ENCODE measurements at regions not wholly inside any gene's neighbourhood (a gene's known extent, or its start where the extent isn't known, plus 50 kb on each side); places are given as distances from the start of the nearest gene placed in this dataset.

DNA sequence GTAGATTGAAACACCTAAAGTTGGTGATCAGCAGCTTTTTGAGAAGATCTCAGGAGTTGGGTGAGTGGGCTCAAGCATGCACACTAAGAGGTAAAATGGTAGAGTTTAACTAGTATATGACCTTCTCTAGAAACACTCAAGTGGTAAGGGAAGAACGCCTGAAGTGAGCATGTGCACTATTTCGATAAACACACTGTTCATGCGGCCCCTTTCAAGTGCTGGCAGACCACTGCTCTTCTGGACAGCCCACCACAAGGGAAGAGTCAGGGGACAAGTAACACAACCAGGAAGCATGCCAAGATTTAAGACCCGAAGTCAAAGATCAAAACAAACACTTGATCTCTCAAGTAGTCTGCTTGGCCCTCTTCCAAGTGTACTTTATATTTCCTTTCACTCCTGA is 519.5 kb upstream of the ZWINT start:
- no peak for ATAC-seq

DNA sequence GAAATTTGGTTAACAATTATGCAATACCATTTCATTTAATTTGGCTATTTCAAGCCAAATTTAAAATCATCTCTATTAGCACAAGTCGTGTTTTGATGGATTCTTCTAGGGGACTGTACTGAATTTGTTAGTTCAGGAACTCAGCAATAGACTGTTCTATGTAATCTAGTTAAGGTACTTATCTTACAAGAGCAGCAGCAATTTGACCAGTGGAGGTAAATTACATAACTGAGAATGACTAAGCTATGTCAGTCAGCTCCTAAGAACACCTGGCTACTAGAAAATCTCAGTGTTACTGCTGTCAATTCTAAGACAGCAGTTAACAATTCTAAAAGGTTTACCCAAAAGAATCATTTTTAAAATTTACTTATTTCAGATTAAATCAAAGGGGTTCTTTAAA is 513.9 kb upstream of the ZWINT start:
- ATAC-seq: no peak
- Mint-ChIP-seq H3K9me3 (peaks cover 12 to 13% of the 10 kb centered on the region in 2 donors), H3K27ac (no peak overlapping the region), H3K36me3 (no peaks in the 10 kb centered on the region)
- no peak for DNase-seq (ENCODE audit: low spot score in 2 of 2)

More for the DNA sequence above, 519.5 kb upstream of the ZWINT start:
- DNase-seq (ENCODE audit: low spot score in 2 of 2): no peak
- Mint-ChIP-seq H3K27ac (no peak overlapping the region), H3K36me3 (no peaks in the 10 kb centered on the region), H3K9me3 (peaks cover 8% of the 10 kb centered on the region in 2 donors)

DNA sequence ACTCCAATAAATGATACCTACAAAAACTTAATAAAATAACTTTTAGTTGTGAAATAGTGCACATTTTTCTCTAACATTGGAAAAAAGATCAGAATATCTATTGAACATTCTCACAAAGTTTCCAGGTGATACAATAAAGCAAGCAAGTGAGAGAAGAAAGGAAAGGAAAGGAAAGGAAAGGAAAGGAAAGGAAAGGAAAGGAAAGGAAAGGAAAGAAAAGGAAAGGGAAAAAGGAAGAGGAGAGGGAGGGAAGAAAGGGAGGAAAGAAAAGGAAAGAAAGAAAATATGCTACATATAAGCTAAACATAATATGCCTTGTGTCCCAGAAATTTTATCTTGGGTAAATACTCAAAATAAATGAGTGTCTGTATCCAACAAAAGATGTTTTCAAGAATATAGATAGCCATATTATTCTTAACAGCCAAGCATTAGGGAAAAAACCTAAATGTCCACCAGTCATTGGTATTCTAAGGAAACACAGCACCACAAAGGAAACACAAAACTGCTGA is 510.2 kb upstream of the ZWINT start:
- no peak overlapping the region for H3K27ac Mint-ChIP-seq
- no peaks in the 10 kb centered on the region for H3K36me3 Mint-ChIP-seq
- no peak for ATAC-seq
- DNase-seq (ENCODE audit: low spot score in 2 of 2): no peak
- H3K9me3 Mint-ChIP-seq: peaks cover 10 to 20% of the 10 kb centered on the region in 2 donors

DNA sequence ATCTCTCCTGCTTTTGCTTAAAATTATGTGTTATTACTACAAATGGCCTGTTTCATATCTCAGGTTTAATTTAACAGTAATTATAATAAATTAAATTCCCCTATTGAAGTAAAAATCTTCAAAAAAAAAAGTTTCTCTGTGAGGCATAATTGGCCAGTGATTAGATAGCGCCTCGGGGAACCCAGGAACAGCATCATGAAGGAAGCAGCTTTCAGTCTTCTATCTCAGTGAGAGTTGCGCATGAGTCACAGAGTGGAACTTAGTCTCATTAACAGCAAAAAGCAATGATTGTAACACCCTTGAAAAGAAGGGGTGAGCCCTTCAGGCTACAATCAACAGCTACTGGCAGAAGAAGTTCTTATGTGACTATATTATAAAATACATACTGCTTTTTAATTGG is 506.2 kb upstream of the ZWINT start:
- Mint-ChIP-seq H3K27ac (no peak overlapping the region), H3K9me3 (peaks cover 12 to 18% of the 10 kb centered on the region in 2 donors), H3K36me3 (no peaks in the 10 kb centered on the region)
- ATAC-seq (no peak), DNase-seq (ENCODE audit: low spot score in 2 of 2) (no peak)

DNA sequence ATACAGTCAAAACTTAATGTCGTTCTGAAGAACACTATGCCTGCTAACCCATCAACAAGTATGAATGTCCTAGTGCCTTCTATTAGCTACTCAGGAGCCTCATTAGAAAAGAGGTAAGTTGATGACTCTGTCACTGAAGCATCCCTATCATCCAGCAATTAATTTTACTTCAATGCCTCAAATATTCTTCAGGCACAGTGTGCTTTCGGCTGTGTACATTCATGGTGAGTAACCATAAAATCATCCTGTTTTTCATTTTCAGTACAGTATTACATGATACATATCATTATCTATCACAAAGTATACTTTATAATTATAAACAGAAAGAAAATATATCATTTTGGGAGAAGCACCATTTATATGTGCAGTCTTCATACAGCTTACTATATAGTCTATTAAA is 495.5 kb upstream of the ZWINT start:
- DNase-seq (ENCODE audit: low spot score in 2 of 2) (no peak), ATAC-seq (no peak)
- Mint-ChIP-seq H3K9me3 (peaks cover 0 to 10% of the 10 kb centered on the region in 2 donors), H3K36me3 (no peaks in the 10 kb centered on the region), H3K27ac (no peak overlapping the region)

DNA sequence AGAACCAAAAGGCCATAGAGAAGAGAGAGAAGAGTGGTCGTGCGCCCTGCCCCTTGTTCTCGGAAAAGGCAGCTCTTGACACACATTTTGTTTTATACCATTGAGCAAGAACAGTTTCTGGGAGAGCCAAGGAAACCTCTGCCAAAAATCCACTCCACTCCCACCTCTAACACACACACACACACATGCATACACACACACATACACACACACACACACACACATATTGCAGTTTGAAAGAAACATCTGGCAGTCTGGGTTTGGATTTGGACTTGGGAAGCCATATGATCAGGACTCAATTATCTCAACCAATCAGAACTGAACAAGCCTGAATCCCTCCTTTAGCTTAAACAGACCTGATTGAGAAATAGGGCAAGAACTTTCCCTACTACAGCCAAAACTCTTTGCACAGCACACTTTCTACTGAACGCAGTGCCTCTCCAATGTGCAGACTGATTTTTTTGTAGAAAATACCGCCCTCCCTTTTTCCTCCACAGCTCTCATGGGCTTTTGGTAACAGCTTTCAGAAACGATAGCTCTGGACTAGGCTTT is 484.0 kb upstream of the ZWINT start:
- H3K27ac Mint-ChIP-seq: no peak overlapping the region
- no peak for DNase-seq (ENCODE audit: low spot score in 2 of 2)
- peaks cover 0 to 16% of the 10 kb centered on the region in 2 donors for H3K9me3 Mint-ChIP-seq
- no peaks in the 10 kb centered on the region for H3K36me3 Mint-ChIP-seq
- no peak for ATAC-seq

DNA sequence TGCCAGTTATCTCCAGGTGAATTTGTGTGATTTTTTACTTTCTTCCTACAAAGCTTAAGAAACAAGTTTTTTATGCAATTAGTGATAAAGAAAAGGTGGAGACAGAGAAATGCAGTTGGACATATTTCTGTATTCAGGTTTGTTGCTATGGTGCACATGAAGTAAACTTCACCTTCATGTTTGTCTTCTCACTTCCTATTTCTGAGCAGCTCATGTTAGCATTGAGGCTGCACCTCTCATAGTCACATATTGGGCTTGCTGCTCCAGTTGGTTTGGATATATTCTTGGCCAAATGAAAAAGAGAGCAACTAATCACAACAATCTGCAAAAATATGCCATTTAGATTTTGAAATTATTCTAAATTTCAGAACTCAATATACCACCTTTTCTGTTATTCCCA is 475.6 kb upstream of the ZWINT start:
- no peaks in the 10 kb centered on the region for H3K36me3 Mint-ChIP-seq
- H3K27ac Mint-ChIP-seq: no peak overlapping the region
- peaks cover 6 to 12% of the 10 kb centered on the region in 2 donors for H3K9me3 Mint-ChIP-seq
- DNase-seq (ENCODE audit: low spot score in 2 of 2) (no peak), ATAC-seq (no peak)

DNA sequence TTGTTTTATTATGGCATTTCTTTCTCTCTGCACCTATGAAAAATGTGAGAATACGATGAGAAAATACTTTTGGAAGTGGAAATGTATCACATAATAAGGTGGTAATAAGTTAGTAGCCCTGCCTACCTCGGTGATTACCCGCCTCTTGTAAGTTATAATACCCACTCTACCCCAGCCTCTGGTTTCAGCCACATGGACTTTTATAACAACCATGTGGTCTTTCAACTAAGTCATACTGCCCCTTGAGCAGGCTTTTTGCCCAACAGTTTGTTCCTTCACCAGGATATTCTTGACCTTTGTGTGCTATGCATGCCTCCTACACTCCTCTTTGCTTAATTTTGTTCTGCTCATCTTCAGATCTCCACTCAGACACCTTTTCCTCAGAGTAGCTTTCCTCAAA is 470.6 kb upstream of the ZWINT start:
- Mint-ChIP-seq H3K27ac (no peak overlapping the region), H3K36me3 (peaks cover 0 to under 1% of the 10 kb centered on the region in 2 donors), H3K9me3 (peaks cover 5 to 11% of the 10 kb centered on the region in 2 donors)
- DNase-seq (ENCODE audit: low spot score in 2 of 2) (no peak), ATAC-seq (no peak)

DNA sequence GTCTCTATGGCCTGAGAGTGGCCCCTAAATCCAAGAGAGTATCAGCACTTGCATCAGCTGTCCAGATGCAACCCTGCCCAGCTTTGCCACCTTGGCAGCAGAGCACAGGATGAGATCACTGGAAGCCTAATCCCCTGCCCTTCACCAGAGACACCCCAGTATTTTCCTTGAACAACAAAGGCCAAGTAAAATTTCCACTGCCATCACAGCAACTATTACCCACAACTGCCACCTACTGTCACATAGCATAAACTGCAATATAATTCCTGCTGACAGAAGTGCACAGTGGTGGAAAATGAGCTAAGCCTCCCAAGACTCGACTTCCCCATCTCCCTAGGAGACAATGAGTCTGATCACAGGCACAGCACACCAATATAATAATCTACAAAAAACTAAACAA is 462.8 kb upstream of the ZWINT start:
- no peak for ATAC-seq
- no peak for DNase-seq (ENCODE audit: low spot score in 2 of 2)
- Mint-ChIP-seq H3K36me3 (peaks cover 0 to 17% of the 10 kb centered on the region in 2 donors), H3K9me3 (peaks cover 0 to 24% of the 10 kb centered on the region in 2 donors), H3K27ac (no peak overlapping the region)

DNA sequence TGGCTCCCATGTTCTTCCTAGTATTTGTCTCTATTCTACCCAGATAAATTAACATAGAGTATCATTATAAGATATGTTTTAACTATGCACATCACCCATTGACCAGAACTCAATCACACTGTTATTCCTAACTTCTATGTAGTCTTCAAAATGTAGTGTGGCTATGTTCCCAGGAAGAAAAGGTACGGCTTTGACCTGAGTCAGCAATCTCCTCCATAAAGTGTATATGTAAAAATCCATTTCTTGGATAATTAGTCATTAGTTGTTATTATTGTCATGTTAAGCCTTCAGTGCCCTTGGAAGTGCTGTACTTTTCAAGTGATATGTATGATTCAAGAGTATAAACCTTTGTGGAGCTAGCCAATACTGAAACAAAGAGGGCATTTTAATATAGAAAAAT is 444.0 kb upstream of the ZWINT start:
- Mint-ChIP-seq H3K36me3 (no peaks in the 10 kb centered on the region), H3K9me3 (peaks cover 14 to 16% of the 10 kb centered on the region in 2 donors), H3K27ac (no peak overlapping the region)
- DNase-seq (ENCODE audit: low spot score in 2 of 2) (no peak), ATAC-seq (no peak)

DNA sequence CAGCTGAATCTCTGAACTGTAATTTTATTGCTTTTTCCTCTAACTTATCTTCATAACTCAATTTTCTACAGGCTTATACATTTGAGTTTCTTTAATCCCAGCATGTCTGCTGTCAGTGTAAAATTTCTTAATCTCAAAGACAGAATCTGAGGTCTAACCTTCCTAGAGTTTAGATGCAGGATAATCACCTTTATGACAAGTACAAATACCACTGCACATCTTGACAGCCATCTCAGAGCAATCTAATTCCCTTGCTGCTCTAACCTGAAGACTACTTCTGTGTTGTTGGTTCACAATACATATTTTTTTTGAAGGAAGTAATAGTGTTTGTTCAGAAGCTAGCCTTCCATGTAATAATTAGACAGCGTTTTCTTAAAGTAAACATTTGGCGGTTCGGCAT is 424.2 kb upstream of the ZWINT start:
- Mint-ChIP-seq H3K27ac (no peak overlapping the region), H3K9me3 (peaks cover 10 to 18% of the 10 kb centered on the region in 2 donors), H3K36me3 (no peaks in the 10 kb centered on the region)
- DNase-seq (ENCODE audit: low spot score in 2 of 2): no peak
- no peak for ATAC-seq

DNA sequence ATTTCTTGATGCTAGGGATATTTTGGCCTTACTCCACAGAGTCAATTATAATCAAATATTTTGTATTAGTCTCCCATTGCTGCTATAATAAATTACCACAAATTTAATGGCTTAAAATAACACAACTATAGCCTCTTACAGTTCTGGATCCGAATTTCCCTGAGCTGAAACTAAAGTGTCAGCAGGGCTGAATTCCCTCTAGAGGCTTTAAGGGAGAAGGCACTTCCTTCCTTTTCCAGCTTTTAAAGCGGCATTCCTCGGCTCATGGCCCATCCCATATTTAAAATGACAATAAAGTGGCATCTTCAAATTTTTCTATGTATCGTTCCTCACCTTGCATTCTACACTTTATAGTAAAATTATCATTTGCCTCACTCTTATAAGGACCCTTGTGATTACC is 421.4 kb upstream of the ZWINT start:
- DNase-seq (ENCODE audit: low spot score in 2 of 2): no peak
- H3K9me3 Mint-ChIP-seq: peaks cover 15 to 23% of the 10 kb centered on the region in 2 donors
- no peak for ATAC-seq
- H3K27ac Mint-ChIP-seq: no peak overlapping the region
- no peaks in the 10 kb centered on the region for H3K36me3 Mint-ChIP-seq

DNA sequence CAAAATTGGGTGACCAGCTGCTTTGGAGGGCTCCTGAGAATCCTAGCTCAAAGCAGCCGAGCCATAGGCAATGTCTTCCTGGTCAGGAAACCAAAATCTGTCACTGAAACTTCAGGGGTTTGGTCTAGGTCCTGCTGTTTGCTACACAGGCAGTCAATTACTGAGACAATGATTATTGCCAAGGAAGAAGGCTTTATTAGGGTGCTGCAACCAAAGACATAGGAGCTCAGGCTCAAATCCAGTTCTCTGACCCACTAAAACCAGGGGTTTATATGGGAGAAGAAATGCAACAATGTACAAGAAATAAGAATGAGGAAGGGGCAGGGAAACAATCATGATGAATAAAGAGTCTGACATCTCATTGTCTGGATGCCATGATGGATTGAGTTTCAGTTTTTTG is 410.3 kb upstream of the ZWINT start:
- DNase-seq (ENCODE audit: low spot score in 2 of 2): no peak

DNA sequence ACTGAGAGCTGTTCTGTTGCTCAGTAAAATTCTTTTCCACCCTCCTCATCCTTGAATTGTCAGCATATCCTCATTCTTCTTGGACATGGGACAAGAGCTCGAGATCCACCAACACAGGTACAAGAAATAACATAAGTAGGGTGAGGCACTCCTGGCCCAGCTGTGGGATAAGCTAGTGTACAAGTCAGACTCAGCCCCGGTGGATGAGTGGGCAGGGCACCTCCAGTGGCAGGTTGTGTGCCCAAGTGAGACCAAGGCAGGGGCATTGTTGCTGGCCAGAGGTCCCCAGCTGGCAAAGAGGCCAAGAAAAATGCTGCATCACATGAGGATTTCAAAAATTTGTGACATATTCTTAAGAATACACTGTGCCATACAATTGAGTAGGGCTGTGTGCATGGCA is 402.0 kb upstream of the ZWINT start:
- H3K36me3 Mint-ChIP-seq: no peaks in the 10 kb centered on the region
- no peak for ATAC-seq
- H3K27ac Mint-ChIP-seq: no peak overlapping the region
- H3K9me3 Mint-ChIP-seq: peaks cover 21 to 33% of the 10 kb centered on the region in 2 donors
- DNase-seq (ENCODE audit: low spot score in 2 of 2): no peak

More for the DNA sequence above, 410.3 kb upstream of the ZWINT start:
- Mint-ChIP-seq H3K36me3 (peaks cover 0 to 12% of the 10 kb centered on the region in 2 donors), H3K9me3 (peaks cover 18 to 20% of the 10 kb centered on the region in 2 donors), H3K27ac (no peak overlapping the region)
- no peak for ATAC-seq

DNA sequence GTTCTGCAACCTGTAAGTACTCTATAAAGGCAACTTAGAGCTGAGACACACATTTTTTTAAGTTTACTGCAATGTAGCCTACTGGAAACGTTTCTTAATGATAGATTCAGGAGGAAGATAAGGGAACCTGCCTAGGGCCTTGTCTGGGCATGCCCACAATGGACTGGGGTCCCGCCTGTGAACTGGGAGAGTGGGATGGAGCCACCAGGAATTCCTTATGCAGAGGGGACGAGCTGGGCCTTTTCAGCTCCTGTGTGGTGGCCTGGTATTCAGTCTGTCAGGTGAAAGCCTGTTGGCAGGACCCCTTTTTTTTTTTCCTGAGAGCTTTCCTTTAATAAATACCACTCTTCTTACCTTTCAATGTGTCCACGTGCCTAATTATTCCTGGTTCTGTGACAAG is 384.4 kb upstream of the ZWINT start:
- Mint-ChIP-seq H3K9me3 (peaks cover 0 to 3% of the 10 kb centered on the region in 2 donors), H3K36me3 (no peaks in the 10 kb centered on the region), H3K27ac (no peak overlapping the region)
- no peak for DNase-seq (ENCODE audit: low spot score in 2 of 2)
- no peak for ATAC-seq

DNA sequence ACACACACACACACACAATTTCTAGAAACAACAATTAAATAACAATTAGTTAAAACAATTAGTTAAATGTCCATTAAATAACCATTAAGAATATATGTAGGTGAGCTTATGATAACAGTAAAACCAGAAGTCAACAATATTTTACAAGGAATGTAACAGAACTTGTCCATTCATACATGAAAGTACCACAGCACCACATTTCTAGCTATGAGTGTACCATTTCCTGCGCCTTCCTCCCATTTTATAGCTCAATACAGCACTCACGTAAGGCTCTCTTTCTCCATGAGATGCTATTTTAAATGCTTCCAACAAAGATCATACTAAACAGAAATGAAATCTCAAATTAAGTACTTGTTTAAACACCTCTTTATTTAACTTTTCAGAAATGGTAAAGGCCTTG is 367.3 kb upstream of the ZWINT start:
- no peak overlapping the region for H3K27ac Mint-ChIP-seq
- peaks cover 13 to 15% of the 10 kb centered on the region in 2 donors for H3K9me3 Mint-ChIP-seq
- no peak for DNase-seq (ENCODE audit: low spot score in 2 of 2)
- H3K36me3 Mint-ChIP-seq: no peaks in the 10 kb centered on the region
- ATAC-seq: no peak

DNA sequence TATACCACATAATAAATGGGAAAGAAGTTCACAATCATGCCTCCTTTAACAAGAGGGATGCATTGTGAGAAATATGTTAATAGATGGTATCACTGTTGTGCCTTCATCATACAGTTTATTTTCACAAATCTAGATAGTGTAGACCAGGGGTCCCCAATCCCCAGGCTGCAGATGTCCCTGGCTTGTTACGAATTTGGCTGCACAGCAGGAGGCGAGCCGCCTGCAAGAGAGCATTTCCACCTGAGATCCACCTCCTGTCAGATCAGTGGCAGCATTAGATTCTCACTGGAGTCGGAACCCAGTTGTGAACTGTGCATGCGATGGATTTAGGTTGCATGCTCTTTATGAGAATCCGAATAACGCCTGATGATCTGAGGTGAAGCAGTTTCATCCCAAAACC is 361.9 kb upstream of the ZWINT start:
- Mint-ChIP-seq H3K9me3 (peaks cover 5 to 10% of the 10 kb centered on the region in 2 donors), H3K36me3 (no peaks in the 10 kb centered on the region), H3K27ac (no peak overlapping the region)
- ATAC-seq: no peak
- DNase-seq (ENCODE audit: low spot score in 2 of 2): no peak

DNA sequence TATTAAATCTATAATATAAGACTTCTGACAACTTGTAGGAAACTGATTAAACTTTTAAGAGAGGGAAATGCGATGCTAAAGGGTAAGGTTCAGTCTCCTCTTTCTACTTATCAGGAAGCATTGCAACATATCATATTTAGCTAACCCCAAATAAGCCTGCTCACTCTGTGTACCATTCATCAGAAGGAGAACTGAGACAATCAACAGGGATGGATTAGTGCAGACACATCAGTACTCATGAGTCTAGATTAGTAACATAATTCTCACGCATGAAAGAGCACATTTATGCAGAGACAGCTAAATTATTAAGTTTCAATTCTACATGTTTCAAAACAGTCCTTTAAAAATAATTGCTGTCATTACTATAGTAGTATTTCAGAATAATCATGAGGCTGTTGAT is 354.2 kb upstream of the ZWINT start:
- Mint-ChIP-seq H3K9me3 (peaks cover 11 to 14% of the 10 kb centered on the region in 2 donors), H3K27ac (no peak overlapping the region), H3K36me3 (no peaks in the 10 kb centered on the region)
- ATAC-seq (no peak), DNase-seq (ENCODE audit: low spot score in 2 of 2) (no peak)
